GM12878 (cell line): ENCODE measurements at regions not wholly inside any gene's neighbourhood (a gene's known extent, or its start where the extent isn't known, plus 50 kb on each side); places are given as distances from the start of the nearest gene placed in this dataset.

Experiments
- ATAC-seq: fragments of 200-7000 bp; cut with Tn5 transposase; 3 replicates; pipeline ENCODE4 v1.9.1; 2020; ENCODE audit warnings: mild to moderate bottlenecking, moderate library complexity
- BruUV-seq: library from RNA; stranded (reverse); fragments of 400-500 nt; replicated peaks from 2 replicates; lab custom pipeline; 2021; lab: Mats Ljungman, UMichigan
- CTCF ChIA-PET: fragments of 300-600 bp; sonication (Branson Sonifier 250); formaldehyde crosslinking; extraction: SDS; loops from one replicate; lab custom pipeline; 2021; ENCODE audit warnings: inconsistent platforms; lab: Yijun Ruan, JAX
- POLR2A ChIA-PET: fragments of 350-600 bp; formaldehyde crosslinking; extraction: SDS; loops from one replicate; lab custom pipeline; 2021; ENCODE audit warnings: inconsistent platforms; lab: Charles Lee
- RAD21 ChIA-PET: fragments of 300-600 bp; sonication (Branson Sonifier 250); formaldehyde crosslinking; loops from one replicate; lab custom pipeline; 2023; ENCODE audit warnings: antibody characterized with exemption; ENCODE audit not compliant: unreplicated experiment; lab: Charles Lee
- SMC1A ChIA-PET: fragments of 300-600 bp; sonication (Branson Sonifier 250); formaldehyde crosslinking; loops from one replicate; lab custom pipeline; 2023; ENCODE audit not compliant: unreplicated experiment, uncharacterized antibody; lab: Charles Lee
- DNase-seq: peaks from one replicate; pipeline ENCODE4 v3.0.0-alpha.2; 2011; ENCODE audit warnings: low read depth, low spot score
- FAIRE-seq: peaks from 3 replicates; lab custom pipeline; 2011; peaks lifted over from hg19 to GRCh38; lab: Jason Lieb, UNC
- H2AFZ ChIP-seq: 2 replicates; pipeline ENCODE4 v1.6.0; 2011; ENCODE audit warnings: low read depth, low read length, control low read depth; ENCODE audit not compliant: control insufficient read depth
- H3K27ac ChIP-seq: 2 replicates; pipeline ENCODE4 v1.5.1; 2011; ENCODE audit warnings: control low read depth; ENCODE audit not compliant: control insufficient read depth, insufficient read depth
- H3K27me3 ChIP-seq, 2 experiments: replicated peaks in 1 of 2; 2 replicates each; pipeline versions ENCODE4 v1.6.0 to v1.6.1; 2011; ENCODE audit warnings: low read length in 1 of 2; ENCODE audit not compliant: control insufficient read depth in 2 of 2, insufficient read depth in 2 of 2
- H3K36me3 ChIP-seq, 2 experiments: 2 replicates each; pipeline ENCODE4 v1.5.1; 2011; ENCODE audit warnings: low read length in 1 of 2; ENCODE audit not compliant: control insufficient read depth in 2 of 2, insufficient read depth in 2 of 2
- H3K4me1 ChIP-seq: 2 replicates; pipeline ENCODE4 v1.6.1; 2011; ENCODE audit warnings: mild to moderate bottlenecking, low read length, moderate library complexity, mixed read lengths; ENCODE audit not compliant: control insufficient read depth, insufficient read depth
- H3K4me2 ChIP-seq: 2 replicates; pipeline ENCODE4 v1.6.0; 2011; ENCODE audit warnings: control low read depth; ENCODE audit not compliant: control insufficient read depth, insufficient read depth
- H3K4me3 ChIP-seq: fragments of 200-600 bp; sonication (generic); 2 replicates; pipeline ENCODE4 v1.5.1; 2016
- H3K79me2 ChIP-seq: 2 replicates; pipeline ENCODE4 v1.6.0; 2011; ENCODE audit warnings: low read length; ENCODE audit not compliant: control insufficient read depth, insufficient read depth
- H3K9ac ChIP-seq: 2 replicates; pipeline ENCODE4 v1.8.0; 2011; ENCODE audit warnings: low read length, control low read depth, mixed read lengths; ENCODE audit not compliant: control insufficient read depth, insufficient read depth
- H3K9me3 ChIP-seq: replicated peaks from 3 replicates; pipeline ENCODE4 v1.5.1; 2011; ENCODE audit warnings: mild to moderate bottlenecking, low read length; ENCODE audit not compliant: control insufficient read depth, insufficient read depth
- H4K20me1 ChIP-seq: 2 replicates; pipeline ENCODE4 v1.6.0; 2011; ENCODE audit not compliant: control insufficient read depth, insufficient read depth
- FOS ChIP-seq: IDR thresholded peaks from 3 replicates; pipeline ENCODE4 v1.6.1; 2011; ENCODE audit warnings: borderline replicate concordance; ENCODE audit not compliant: insufficient read length; ENCODE audit errors: extremely low read depth
- IKZF1 ChIP-seq: fragments of 450-650 bp; conservative IDR thresholded peaks from 2 replicates; pipeline ENCODE4 v1.6.1; 2017; ENCODE audit warnings: antibody characterized with exemption, mild to moderate bottlenecking
- MAX ChIP-seq: IDR thresholded peaks from 2 replicates; pipeline ENCODE4 v1.6.1; 2012; ENCODE audit warnings: low read depth, low read length, improper control_type of control experiment
- NKRF ChIP-seq: fragments of 450-650 bp; conservative IDR thresholded peaks from 2 replicates; pipeline ENCODE4 v1.6.1; 2017; ENCODE audit warnings: mild to moderate bottlenecking, moderate library complexity
- TCF3 ChIP-seq: IDR thresholded peaks from 2 replicates; pipeline ENCODE4 v1.6.1; 2012; ENCODE audit warnings: low read depth, mild to moderate bottlenecking, low read length, borderline replicate concordance; ENCODE audit not compliant: insufficient read depth
- WGBS: methylation state at CpG from one replicate; pipeline ENCODE4 v1.1.6; 2016; ENCODE audit warnings: low lambda C conversion rate; ENCODE audit not compliant: insufficient replicate concordance, insufficient coverage; ENCODE audit errors: missing lambda C conversion rate; 5-methylcytosine and 5-hydroxymethylcytosine counted together
- in situ Hi-C: fragments of 300-500 bp; cut with MboI; formaldehyde crosslinking; loops from 9 replicates; pipeline ENCODE4 v1.14.3; 2018; ENCODE audit warnings: mixed read lengths
- intact Hi-C: fragments of 100-400 bp; cut with micrococcal nuclease; formaldehyde crosslinking; loops from one replicate; pipeline ENCODE4 v1.14.2; 2022; ENCODE audit not compliant: unreplicated experiment

- no peak for TF ChIP-seq NKRF
- TF ChIP-seq FOS: no peak
- TF ChIP-seq IKZF1: no peak
- TF ChIP-seq MAX: no peak
Observed at GRCh38 chr6:108768166-108768555, 80.1 kb upstream of the ARMC2 start (continued).

GRCh38 chr6:108768792-108769524 is 79.3 kb upstream of the ARMC2 start:
- no peak for FAIRE-seq
- Histone ChIP-seq H3K36me3 (no peaks in the 10 kb centered on the region), H3K9me3 (no peaks in the 10 kb centered on the region), H4K20me1 (no peaks in the 10 kb centered on the region), H3K9ac (no peak overlapping the region), H3K4me2 (no peak overlapping the region), H3K27ac (no peak overlapping the region), H3K4me1 (no peaks in the 10 kb centered on the region), H3K4me3 (no peak overlapping the region), H2AFZ (no peak overlapping the region), H3K79me2 (no peaks in the 10 kb centered on the region), H3K27me3 (peaks cover 5 to 11% of the 10 kb centered on the region in 2 experiments)
- in situ Hi-C loops: no loop called here
- intact Hi-C loops: no loop called here
- no TSS peak for BruUV-seq
- CTCF ChIA-PET: interaction anchor here (0.9 kb wide), 1 partner anchor 15 kb away, joined by 3 read pairs; no protein-coding TSS in a partner anchor
- SMC1A ChIA-PET: no interaction called here
- no peak for TF ChIP-seq TCF3
- RAD21 ChIA-PET: no interaction called here
- WGBS: 56% methylated on average over 10 of the region's 10 CpGs
- POLR2A ChIA-PET: interaction anchor here (0.5 kb wide), 1 partner anchor 811 kb away, joined by 3 read pairs; the partner anchor contains the start of gene SEC63
- no peak for ATAC-seq
- no peak for DNase-seq
